BJ (cell line): ENCODE measurements at regions not wholly inside any gene's neighbourhood (a gene's known extent, or its start where the extent isn't known, plus 50 kb on each side); places are given as distances from the start of the nearest gene placed in this dataset.

Experiments used
- CTCF ChIA-PET: fragments of 350-600 bp; formaldehyde crosslinking; extraction: SDS; loops from one replicate; lab custom pipeline; 2021; ENCODE audit warnings: antibody characterized with exemption, inconsistent platforms; lab: Yijun Ruan, JAX
- POLR2A ChIA-PET: fragments of 300-600 bp; sonication (Branson Sonifier 250); formaldehyde crosslinking; extraction: SDS; loops from one replicate; lab custom pipeline; 2021; ENCODE audit warnings: antibody characterized with exemption; lab: Charles Lee
- DNase-seq: peaks from one replicate; pipeline ENCODE4 v3.0.0-alpha.2; 2011; ENCODE audit warnings: low read depth
- H3K27me3 ChIP-seq: 2 replicates; pipeline ENCODE4 v1.6.0; 2011; ENCODE audit warnings: low read length; ENCODE audit not compliant: control insufficient read depth, insufficient read depth
- H3K36me3 ChIP-seq: 2 replicates; pipeline ENCODE4 v1.5.1; 2011; ENCODE audit warnings: low read length; ENCODE audit not compliant: control insufficient read depth, insufficient read depth
- H3K4me3 ChIP-seq: 2 replicates; pipeline ENCODE4 v1.5.1; 2011; ENCODE audit warnings: low read depth, mild to moderate bottlenecking, control low read depth, low read length
- TF ChIP-seq, protein P1 (sequence below): IDR thresholded peaks from 2 replicates; pipeline ENCODE4 v1.5.1; 2011; ENCODE audit warnings: low read depth, mild to moderate bottlenecking, control low read depth, inconsistent platforms, low read length, moderate library complexity; ENCODE audit not compliant: insufficient read depth

GRCh38 chr15:70525551-70525950, 237.8 kb downstream of the UACA start:
- no peaks in the 10 kb centered on the region for H3K36me3 ChIP-seq
- no peak overlapping the region for H3K4me3 ChIP-seq
- no peak for DNase-seq
- ChIA-PET POLR2A (no interaction called here), CTCF (no interaction called here)
- H3K27me3 ChIP-seq, result peaks cover 19% of the 10 kb centered on the region
- TF ChIP-seq, protein P1, sequence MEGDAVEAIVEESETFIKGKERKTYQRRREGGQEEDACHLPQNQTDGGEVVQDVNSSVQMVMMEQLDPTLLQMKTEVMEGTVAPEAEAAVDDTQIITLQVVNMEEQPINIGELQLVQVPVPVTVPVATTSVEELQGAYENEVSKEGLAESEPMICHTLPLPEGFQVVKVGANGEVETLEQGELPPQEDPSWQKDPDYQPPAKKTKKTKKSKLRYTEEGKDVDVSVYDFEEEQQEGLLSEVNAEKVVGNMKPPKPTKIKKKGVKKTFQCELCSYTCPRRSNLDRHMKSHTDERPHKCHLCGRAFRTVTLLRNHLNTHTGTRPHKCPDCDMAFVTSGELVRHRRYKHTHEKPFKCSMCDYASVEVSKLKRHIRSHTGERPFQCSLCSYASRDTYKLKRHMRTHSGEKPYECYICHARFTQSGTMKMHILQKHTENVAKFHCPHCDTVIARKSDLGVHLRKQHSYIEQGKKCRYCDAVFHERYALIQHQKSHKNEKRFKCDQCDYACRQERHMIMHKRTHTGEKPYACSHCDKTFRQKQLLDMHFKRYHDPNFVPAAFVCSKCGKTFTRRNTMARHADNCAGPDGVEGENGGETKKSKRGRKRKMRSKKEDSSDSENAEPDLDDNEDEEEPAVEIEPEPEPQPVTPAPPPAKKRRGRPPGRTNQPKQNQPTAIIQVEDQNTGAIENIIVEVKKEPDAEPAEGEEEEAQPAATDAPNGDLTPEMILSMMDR, result no peak

DNA sequence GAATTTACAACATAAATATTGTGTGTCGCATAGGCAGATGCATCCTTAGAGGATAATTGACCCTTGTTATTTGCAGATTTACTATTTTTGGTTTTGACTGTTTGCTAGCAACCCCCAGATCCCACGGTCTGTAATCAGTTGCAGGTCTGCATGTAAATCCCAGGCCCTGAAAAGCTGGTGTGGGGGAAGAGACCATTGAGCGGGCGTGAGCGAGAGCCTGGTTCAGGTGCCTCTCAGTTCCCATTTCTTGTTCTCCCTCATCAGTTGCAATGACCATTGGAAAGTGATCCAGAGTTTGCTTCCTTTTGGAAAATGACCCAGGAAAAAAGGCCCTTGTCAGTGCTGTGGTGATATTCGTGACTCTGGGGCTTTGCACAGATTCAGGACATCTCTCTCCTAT, 238.9 kb downstream of the UACA start:
- DNase-seq, result no peak
- CTCF ChIA-PET, result interaction anchor here (0.6 kb wide), 1 partner anchor 36 kb away, joined by 3 read pairs; no protein-coding TSS in a partner anchor
- H3K27me3 ChIP-seq, result peaks cover 20% of the 10 kb centered on the region
- no peak overlapping the region for H3K4me3 ChIP-seq
- TF ChIP-seq, protein P1, result no peak
- POLR2A ChIA-PET, result no interaction called here
- H3K36me3 ChIP-seq, result no peaks in the 10 kb centered on the region

DNA sequence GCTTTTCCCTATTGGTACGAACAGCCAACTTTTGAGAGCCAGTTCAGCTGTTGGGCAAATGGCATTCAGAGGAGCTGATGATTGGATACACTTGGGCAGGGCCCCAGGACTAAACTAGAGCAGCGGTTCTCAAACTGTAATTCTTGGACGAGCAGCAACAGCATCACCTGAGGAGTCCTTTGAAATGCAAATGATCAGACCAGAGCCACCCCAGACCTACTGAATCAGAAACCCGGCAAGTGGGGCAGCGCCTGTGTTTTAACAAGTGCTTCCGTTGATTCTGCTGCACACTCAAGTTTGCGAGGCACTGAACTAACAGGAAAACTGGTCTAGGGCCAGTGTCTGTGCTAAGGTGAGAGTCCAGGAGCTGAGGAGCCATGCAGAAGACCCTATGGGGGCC, 239.7 kb downstream of the UACA start:
- TF ChIP-seq, protein P1, result no peak
- Histone ChIP-seq H3K4me3 (no peak overlapping the region), H3K36me3 (no peaks in the 10 kb centered on the region), H3K27me3 (peaks cover 24% of the 10 kb centered on the region)
- ChIA-PET CTCF (interaction anchor here (1.3 kb wide), 1 partner anchor 9 kb away, joined by 3 read pairs; no protein-coding TSS in a partner anchor), POLR2A (no interaction called here)
- no peak for DNase-seq

GRCh38 chr15:70523192-70523591, 240.2 kb downstream of the UACA start:
- Histone ChIP-seq H3K4me3 (no peak overlapping the region), H3K27me3 (peaks cover 26% of the 10 kb centered on the region), H3K36me3 (no peaks in the 10 kb centered on the region)
- POLR2A ChIA-PET, result interaction anchor here (0.6 kb wide), 1 partner anchor 625 kb away, joined by 3 read pairs; no protein-coding TSS in a partner anchor
- CTCF ChIA-PET, result interaction anchor here (1.3 kb wide), 1 partner anchor 8 kb away, joined by 3 read pairs; no protein-coding TSS in a partner anchor
- TF ChIP-seq, protein P1, result no peak
- no peak for DNase-seq

GRCh38 chr15:70522323-70522966, 240.9 kb downstream of the UACA start:
- ChIA-PET CTCF (interaction anchor here (0.6 kb wide), 1 partner anchor 1066 kb away, joined by 6 read pairs; no protein-coding TSS in a partner anchor), POLR2A (interaction anchor here (0.6 kb wide), 1 partner anchor 625 kb away, joined by 3 read pairs; no protein-coding TSS in a partner anchor)
- Histone ChIP-seq H3K36me3 (no peaks in the 10 kb centered on the region), H3K27me3 (peaks cover 26% of the 10 kb centered on the region), H3K4me3 (no peak overlapping the region)
- TF ChIP-seq, protein P1, result no peak
- no peak for DNase-seq
